Frontal cortex (tissue), 3 donors: ENCODE measurements at regions not wholly inside any gene's neighbourhood (a gene's known extent, or its start where the extent isn't known, plus 50 kb on each side); places are given as distances from the start of the nearest gene placed in this dataset.

ENCODE experiments used
- DNase-seq, 2 donors: peaks; one replicate each; pipeline ENCODE4 v3.0.0; 2012; ENCODE audit warnings: low spot score in 2 of 2
- FAIRE-seq: peaks from 2 replicates; lab custom pipeline; 2012; peaks lifted over from hg19 to GRCh38; lab: Jason Lieb, UNC
- donor health status: control.
- donor health status: control.
- donor health status: control.

DNA sequence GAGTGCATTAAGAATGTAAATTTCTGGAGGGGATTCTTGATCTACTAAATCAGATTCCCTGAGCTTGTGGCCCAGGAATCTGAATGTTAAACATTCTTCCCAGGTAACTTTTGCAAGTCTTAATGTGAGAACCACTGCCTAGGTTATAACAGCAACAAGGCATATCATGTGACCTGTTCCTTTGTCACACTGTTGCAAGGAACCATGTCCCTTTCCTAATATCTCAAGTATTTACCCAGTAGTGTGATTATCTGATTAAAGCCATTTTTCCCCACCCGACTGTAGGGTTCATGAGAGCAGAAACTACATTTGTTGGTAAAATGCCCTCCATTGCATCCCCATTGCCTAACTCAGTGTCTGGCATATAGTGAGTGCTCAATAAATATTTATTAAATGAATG, 112.9 kb upstream of the ATP1A1 start:
- DNase-seq (no peak), FAIRE-seq (no peak)

- DNase-seq (no peak), FAIRE-seq (no peak)
Observed at GRCh38 chr1:116260621-116261020, 112.4 kb upstream of the ATP1A1 start.

DNA sequence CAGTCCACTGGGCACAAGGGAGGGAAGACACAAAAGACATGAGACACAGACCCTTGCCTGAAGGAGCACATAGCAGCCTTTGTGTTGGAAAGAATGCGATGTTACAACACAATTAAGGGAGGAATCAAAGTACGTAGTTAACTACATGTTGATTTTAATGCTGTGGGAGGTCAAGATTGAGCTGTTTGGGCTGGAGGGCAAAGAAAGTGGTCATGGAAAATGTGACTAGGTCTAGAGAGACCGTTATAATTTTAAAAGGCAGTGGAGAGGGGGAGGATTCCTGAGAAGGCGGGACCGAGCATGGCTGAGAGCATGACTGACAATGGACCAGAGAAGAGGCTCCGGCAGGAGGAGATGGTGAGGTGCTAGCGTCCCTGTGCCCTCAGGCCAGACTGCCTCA, 111.8 kb upstream of the ATP1A1 start:
- no peak for FAIRE-seq
- no peak for DNase-seq

DNA sequence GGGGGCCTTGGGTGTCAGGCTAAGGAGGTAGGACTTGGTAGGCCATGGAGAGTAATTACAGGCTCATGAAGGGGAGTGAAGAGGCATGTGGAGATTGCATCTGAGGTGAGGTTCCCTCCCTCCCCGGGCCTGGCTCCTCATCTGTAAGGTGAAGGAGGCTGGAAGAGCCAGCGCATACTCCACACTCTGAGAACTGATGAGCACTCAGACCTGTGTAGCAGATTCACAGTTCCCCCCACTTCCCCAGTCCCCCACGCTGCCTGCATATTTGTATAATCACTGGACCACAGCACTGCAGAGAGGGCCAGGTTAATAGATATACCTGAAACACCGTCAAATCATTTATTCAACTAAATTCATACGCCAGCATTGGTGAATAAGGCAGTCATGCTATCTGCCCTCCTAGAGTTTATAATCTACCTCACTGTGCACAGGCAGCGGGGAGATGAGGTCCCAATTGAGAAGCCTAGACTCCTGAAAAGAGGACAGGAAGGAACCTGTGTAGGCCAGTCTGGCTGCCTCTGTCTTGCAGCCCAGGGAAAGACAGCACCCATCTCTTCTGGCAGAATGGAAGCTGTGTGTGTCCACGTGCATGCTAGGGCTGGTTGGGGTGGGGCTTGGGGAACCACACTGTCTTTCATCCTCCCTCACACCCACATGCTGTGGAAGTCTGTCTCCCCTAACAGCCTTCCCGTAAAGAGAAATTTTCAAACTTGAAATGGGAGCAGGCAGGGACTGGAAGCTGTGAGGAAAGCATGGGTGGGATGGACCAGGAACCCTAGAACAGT, 110.6 kb upstream of the ATP1A1 start:
- FAIRE-seq (no peak), DNase-seq (no peak)

GRCh38 chr1:116262995-116263385, 110.1 kb upstream of the ATP1A1 start:
- FAIRE-seq (no peak), DNase-seq (no peak)

GRCh38 chr1:116265931-116266863, 106.8 kb upstream of the ATP1A1 start:
- DNase-seq (no peak), FAIRE-seq (no peak)

- no peak for FAIRE-seq
Observed at GRCh38 chr1:116266864-116267212, 106.2 kb upstream of the ATP1A1 start.

DNA sequence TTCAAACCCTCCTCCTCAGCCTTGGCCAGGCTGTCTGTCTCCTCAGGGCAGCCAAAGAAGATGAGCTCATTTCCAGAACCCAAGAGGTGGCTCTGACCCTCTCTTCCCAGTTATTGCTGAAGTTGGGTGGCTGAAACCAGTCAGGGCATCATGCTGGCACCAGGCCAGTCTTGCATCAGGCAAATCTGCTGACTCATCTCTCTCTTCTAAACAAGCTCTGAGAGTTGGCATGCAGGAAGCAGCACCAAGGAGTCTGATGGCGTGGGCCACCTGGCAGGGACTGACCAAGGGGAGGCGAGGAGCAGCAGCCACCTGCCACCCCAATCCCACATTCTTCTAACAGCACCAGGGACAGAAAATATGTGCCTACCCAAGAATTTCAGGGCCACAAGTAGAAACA, 104.8 kb upstream of the ATP1A1 start:
- no peak for FAIRE-seq

More at GRCh38 chr1:116266864-116267212, 106.2 kb upstream of the ATP1A1 start:
- no peak for DNase-seq

DNA sequence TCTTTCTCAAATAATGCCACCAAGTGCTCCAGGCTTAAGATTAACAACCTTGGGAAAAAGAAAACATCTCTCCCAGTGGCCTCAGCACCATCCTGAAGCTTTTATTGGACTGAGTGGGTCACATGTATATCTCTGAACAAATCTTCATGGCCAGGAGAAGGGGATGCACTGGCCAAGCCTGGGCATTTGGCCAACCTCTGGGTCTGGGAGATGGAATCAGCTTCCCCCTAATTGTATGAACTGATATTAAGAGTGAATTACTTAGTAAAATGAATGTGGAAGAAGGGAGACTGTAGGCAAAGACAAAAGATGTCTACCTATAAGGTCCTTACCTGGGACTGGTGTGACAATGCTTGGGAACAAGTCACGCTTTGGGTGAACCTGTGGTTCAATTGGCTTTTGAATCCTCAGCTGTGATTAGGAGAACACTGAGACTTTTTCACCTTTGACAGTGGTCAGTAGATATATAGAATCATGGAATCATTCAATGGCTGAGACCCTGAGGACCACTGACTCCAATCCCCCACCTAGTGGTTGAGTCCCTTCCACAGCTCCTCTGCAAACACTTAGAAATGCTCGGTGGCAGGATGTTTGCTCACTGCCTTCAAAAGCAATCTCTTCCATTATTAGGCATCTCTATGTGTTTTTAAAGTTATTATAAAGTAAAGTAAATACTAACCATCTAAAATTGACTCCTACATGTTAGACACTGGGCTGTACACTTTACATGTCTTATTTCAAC, 102.6 kb upstream of the ATP1A1 start:
- no peak for FAIRE-seq
- no peak for DNase-seq

More for the DNA sequence above, 104.8 kb upstream of the ATP1A1 start:
- peak in 1 of 2 donors; percentile 10 for DNase-seq

DNA sequence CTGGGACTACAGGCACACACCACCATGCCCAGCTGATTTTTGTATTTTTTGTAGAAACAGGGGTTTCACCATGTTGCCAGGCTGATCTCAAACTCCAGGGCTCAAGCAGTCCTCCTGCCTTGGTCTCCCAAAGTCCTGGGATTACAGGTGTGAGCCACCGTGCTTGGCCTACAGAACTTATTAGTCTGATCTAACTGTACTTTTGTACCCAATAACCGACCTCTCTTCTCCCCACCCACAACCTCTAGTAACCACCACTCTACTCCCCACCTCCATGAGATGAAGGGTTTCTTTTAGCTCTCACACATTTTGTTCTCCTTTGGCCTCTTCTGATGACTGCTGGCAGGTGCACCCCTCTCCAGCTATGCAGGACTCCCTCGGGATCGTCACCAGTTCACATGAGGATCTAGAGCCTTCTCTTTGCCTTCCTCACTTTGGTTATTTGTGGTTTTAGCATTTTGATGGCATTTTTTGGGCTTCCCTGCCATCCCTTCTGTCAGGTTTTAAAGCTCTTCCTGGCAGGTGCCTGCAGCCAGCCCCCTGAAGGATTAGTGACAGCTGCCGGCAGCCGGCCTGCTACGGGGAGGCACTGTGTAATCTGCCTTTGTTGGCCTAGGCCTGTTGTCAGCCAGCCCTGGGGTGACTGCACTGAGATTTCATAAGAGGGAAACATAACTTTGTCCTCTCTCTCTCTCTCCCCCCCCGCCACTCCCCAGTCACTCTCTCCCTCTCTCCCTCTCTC, 99.8 kb upstream of the ATP1A1 start:
- FAIRE-seq (no peak), DNase-seq (no peak)

DNA sequence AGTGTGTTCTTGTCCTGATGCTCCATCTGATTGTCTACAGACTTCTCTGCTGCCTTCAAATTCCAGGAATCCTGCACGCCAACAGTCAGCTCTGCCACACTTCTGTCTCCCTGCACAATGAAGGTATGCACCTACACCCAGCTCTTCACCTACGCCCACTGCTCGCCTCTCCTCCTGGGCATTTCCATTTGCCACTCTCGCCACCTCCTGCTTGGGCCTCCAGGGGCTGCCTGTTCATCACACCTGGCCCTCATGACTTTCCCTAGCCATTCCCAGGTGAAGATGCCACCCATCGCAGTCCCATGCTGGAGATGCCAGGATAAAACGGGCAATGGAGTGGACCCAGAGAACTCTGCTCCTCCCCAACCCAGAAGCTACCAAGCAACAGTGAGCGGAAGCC, 96.5 kb upstream of the ATP1A1 start:
- no peak for FAIRE-seq
- DNase-seq = no peak

GRCh38 chr1:116277840-116278540, 95.1 kb upstream of the ATP1A1 start:
- no peak for FAIRE-seq
- no peak for DNase-seq

- no peak for FAIRE-seq
- DNase-seq = no peak
Observed at GRCh38 chr1:116278541-116278866, 94.5 kb upstream of the ATP1A1 start.

- FAIRE-seq = no peak
- DNase-seq = no peak
Observed at GRCh38 chr1:116279715-116280114, 93.3 kb upstream of the ATP1A1 start.

DNA sequence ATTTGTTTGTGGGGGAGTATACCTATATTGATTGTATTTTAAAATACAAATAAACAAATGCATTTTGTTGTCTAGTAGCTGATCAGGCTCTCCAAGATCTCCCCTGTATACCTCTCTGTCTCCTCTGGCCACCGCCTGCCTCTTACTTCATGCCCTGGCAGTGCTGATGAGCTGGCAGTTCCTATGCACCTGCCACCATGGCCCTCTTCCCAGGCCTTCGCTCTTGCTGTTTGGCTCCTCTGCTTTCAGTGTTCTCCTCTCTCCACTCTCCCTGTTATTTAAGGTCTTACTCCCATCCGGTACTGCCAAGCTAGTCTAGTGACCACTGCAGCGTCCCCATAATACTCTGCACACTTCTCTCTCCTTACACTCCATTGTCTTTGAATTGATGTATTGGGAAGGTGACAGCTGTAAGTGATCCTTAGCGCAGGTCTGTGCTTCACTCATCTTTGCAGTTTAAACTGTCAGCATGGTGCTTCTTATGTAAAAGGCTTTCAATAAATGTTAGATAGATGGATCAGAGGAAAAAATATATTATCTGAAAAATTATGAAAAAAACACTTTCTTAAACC, 88.1 kb upstream of the ATP1A1 start:
- FAIRE-seq (no peak), DNase-seq (no peak)

GRCh38 chr1:116286541-116286971, 86.5 kb upstream of the ATP1A1 start:
- FAIRE-seq (no peak), DNase-seq (no peak)

DNA sequence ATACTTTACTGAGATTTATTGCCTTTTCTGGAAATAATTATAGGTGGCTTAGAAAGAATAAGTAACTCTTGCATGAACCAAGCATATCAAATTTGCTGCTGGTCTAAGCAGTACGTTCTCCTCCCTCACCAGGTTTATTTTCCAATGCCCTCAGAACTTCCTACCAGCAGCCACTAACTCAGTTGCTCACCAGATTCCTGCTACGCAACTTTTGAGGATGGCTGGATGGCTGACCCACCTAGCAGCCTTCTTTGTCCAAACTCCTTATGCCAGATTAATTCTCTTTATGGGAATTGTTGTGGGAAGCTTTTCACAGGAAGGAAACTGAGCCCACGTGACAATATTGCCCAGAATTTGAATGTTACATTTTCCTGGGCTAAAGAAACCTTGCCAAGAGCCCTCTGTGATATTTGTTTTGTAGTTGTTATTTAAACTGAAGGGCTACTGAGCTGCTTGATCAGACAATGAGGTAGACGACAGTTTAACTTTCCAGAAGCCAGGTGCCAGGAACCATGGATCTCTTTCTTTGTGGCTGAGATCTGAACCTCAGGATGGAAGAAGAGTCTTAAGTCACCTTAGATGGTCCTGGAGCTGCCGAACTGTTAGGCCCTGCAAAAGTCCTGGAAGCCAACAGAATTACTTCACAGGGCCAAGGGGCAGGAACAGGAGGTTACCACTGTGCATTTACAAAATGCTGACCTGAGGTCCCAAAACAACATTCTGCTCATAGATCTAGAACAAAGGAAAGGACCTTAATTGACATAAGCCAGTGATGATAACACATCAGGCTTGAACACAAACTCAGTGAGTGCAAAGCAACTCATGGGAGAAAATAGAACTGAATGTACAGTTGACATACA, 85.5 kb upstream of the ATP1A1 start:
- DNase-seq (no peak), FAIRE-seq (no peak)

DNA sequence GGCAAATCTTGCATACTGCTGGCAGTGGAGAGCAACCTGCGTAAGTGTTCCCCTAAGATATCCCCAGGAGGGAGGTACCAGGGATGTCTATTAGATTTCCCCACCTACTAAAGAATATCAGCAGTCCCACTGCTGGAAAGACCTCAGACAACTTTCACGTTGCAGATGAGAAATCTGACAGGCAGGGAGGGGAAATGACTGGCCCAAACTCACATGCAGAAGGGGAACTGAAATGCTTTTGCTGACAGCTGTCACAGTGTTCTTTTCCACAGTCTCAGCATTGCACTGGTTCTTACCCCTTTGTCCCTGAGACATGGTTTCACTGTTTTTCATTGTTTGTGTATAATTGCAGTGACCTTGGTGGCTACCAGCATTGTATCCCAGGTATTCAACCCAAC, 84.8 kb upstream of the ATP1A1 start:
- FAIRE-seq (no peak), DNase-seq (no peak)
